Osteoblast (primary cell): ENCODE measurements at regions not wholly inside any gene's neighbourhood (a gene's known extent, or its start where the extent isn't known, plus 50 kb on each side); places are given as distances from the start of the nearest gene placed in this dataset.

Experiments used
- DNase-seq: peaks from one replicate; pipeline ENCODE4 v3.0.0; 2011; ENCODE audit warnings: low spot score, mixed read lengths; ENCODE audit not compliant: insufficient read length; ENCODE audit errors: missing footprints
- H2AFZ ChIP-seq: 2 replicates; pipeline ENCODE4 v1.6.0; 2011; ENCODE audit warnings: mild to moderate bottlenecking, low read length
- H3K27ac ChIP-seq: 2 replicates; pipeline ENCODE4 v1.5.1; 2011; ENCODE audit warnings: mild to moderate bottlenecking, low read depth, low read length, moderate library complexity
- H3K27me3 ChIP-seq: 2 replicates; pipeline ENCODE4 v1.6.0; 2012; ENCODE audit warnings: mild to moderate bottlenecking, control low read depth, inconsistent platforms, low read length, moderate library complexity; ENCODE audit not compliant: insufficient read depth
- H3K36me3 ChIP-seq: 2 replicates; pipeline ENCODE4 v1.5.1; 2011; ENCODE audit warnings: mild to moderate bottlenecking, low read length, control low read depth, moderate library complexity; ENCODE audit not compliant: insufficient read depth
- H3K4me1 ChIP-seq: 2 replicates; pipeline ENCODE4 v1.5.1; 2011; ENCODE audit warnings: mild to moderate bottlenecking, low read length, control low read depth, moderate library complexity; ENCODE audit not compliant: insufficient read depth
- H3K4me2 ChIP-seq: 2 replicates; pipeline ENCODE4 v1.6.0; 2011; ENCODE audit warnings: mild to moderate bottlenecking, low read length; ENCODE audit not compliant: insufficient read depth
- H3K4me3 ChIP-seq: fragments of 200-600 bp; sonication (generic); 3 replicates; pipeline ENCODE4 v1.5.1; 2012; ENCODE audit warnings: mild to moderate bottlenecking, low read length, inconsistent platforms; ENCODE audit not compliant: insufficient read depth
- H3K79me2 ChIP-seq: 2 replicates; pipeline ENCODE4 v1.6.0; 2012; ENCODE audit warnings: mild to moderate bottlenecking, low read length, control low read depth, inconsistent platforms; ENCODE audit not compliant: insufficient read depth
- H3K9me3 ChIP-seq: 2 replicates; pipeline ENCODE4 v1.5.1; 2011; ENCODE audit warnings: low read depth, low read length, control low read depth
- H4K20me1 ChIP-seq: 2 replicates; pipeline ENCODE4 v1.6.0; 2012; ENCODE audit warnings: mild to moderate bottlenecking, low read length, control low read depth; ENCODE audit not compliant: insufficient read depth
- CTCF ChIP-seq: IDR thresholded peaks from 2 replicates; pipeline ENCODE4 v1.5.1; 2011; ENCODE audit warnings: mild to moderate bottlenecking, low read depth, low read length, moderate library complexity; ENCODE audit errors: extremely low read depth

- DNase-seq = no peak
- H3K4me1 ChIP-seq = no peaks in the 10 kb centered on the region
Observed at GRCh38 chr1:34532113-34532512, 222.7 kb upstream of the GJB5 start.

GRCh38 chr1:34538481-34538880, 216.4 kb upstream of the GJB5 start:
- H3K4me3 ChIP-seq = no peak overlapping the region
- H3K9me3 ChIP-seq = peaks cover 7% of the 10 kb centered on the region
- no peaks in the 10 kb centered on the region for H3K27me3 ChIP-seq
- H4K20me1 ChIP-seq = no peaks in the 10 kb centered on the region
- no peak for TF ChIP-seq CTCF
- no peaks in the 10 kb centered on the region for H3K4me1 ChIP-seq
- no peak overlapping the region for H3K27ac ChIP-seq
- no peak overlapping the region for H3K4me2 ChIP-seq
- H3K79me2 ChIP-seq = no peaks in the 10 kb centered on the region
- H3K36me3 ChIP-seq = no peaks in the 10 kb centered on the region
- DNase-seq = no peak
- no peak overlapping the region for H2AFZ ChIP-seq

More at GRCh38 chr1:34532113-34532512, 222.7 kb upstream of the GJB5 start:
- H4K20me1 ChIP-seq = no peaks in the 10 kb centered on the region
- H2AFZ ChIP-seq = no peak overlapping the region
- H3K27ac ChIP-seq = no peak overlapping the region
- no peaks in the 10 kb centered on the region for H3K79me2 ChIP-seq
- no peak overlapping the region for H3K4me3 ChIP-seq
- H3K36me3 ChIP-seq = no peaks in the 10 kb centered on the region
- H3K4me2 ChIP-seq = no peak overlapping the region
- no peak for TF ChIP-seq CTCF
- H3K9me3 ChIP-seq = peaks cover 7% of the 10 kb centered on the region
- H3K27me3 ChIP-seq = no peaks in the 10 kb centered on the region

GRCh38 chr1:34547046-34547674, 207.7 kb upstream of the GJB5 start:
- TF ChIP-seq CTCF = no peak
- H2AFZ ChIP-seq = no peak overlapping the region
- no peak overlapping the region for H3K27ac ChIP-seq
- no peaks in the 10 kb centered on the region for H3K36me3 ChIP-seq
- DNase-seq = no peak
- H3K4me2 ChIP-seq = no peak overlapping the region
- H4K20me1 ChIP-seq = no peaks in the 10 kb centered on the region
- no peak overlapping the region for H3K4me3 ChIP-seq
- H3K27me3 ChIP-seq = no peaks in the 10 kb centered on the region
- no peaks in the 10 kb centered on the region for H3K4me1 ChIP-seq
- no peaks in the 10 kb centered on the region for H3K79me2 ChIP-seq
- peaks cover under 1% of the 10 kb centered on the region for H3K9me3 ChIP-seq

- TF ChIP-seq CTCF = no peak
- H3K9me3 ChIP-seq = peaks cover 2% of the 10 kb centered on the region
- DNase-seq = no peak
Observed at GRCh38 chr1:34549199-34549598, 205.6 kb upstream of the GJB5 start.

More at GRCh38 chr1:34549199-34549598, 205.6 kb upstream of the GJB5 start:
- Histone ChIP-seq H3K36me3 (no peaks in the 10 kb centered on the region), H4K20me1 (no peaks in the 10 kb centered on the region), H3K4me3 (no peak overlapping the region), H3K79me2 (no peaks in the 10 kb centered on the region), H3K27me3 (no peaks in the 10 kb centered on the region), H3K27ac (no peak overlapping the region), H3K4me2 (no peak overlapping the region), H2AFZ (no peak overlapping the region), H3K4me1 (no peaks in the 10 kb centered on the region)
